Hepatocyte (in vitro differentiated cells): ENCODE measurements at regions not wholly inside any gene's neighbourhood (a gene's known extent, or its start where the extent isn't known, plus 50 kb on each side); places are given as distances from the start of the nearest gene placed in this dataset.

Experiments used
- DNase-seq: peaks from one replicate; pipeline ENCODE4 v3.0.0-alpha.2; 2016; ENCODE audit warnings: low spot score
- H2AFZ ChIP-seq: fragments of 200-600 bp; sonication (generic); 2 replicates; pipeline ENCODE4 v1.6.0; 2016; ENCODE audit warnings: antibody characterized with exemption, mild to moderate bottlenecking
- H3K27ac ChIP-seq: fragments of 200-600 bp; sonication (generic); 2 replicates; pipeline ENCODE4 v1.5.1; 2016; ENCODE audit warnings: mild to moderate bottlenecking
- H3K27me3 ChIP-seq: fragments of 200-600 bp; sonication (generic); 2 replicates; pipeline ENCODE4 v1.6.1; 2016
- H3K36me3 ChIP-seq: fragments of 200-600 bp; sonication (generic); replicated peaks from 2 replicates; pipeline ENCODE4 v1.5.1; 2016; ENCODE audit warnings: low read depth; ENCODE audit not compliant: insufficient read depth
- H3K4me1 ChIP-seq: fragments of 200-600 bp; sonication (generic); 2 replicates; pipeline ENCODE4 v1.5.1; 2016; ENCODE audit warnings: mild to moderate bottlenecking, moderate library complexity; ENCODE audit not compliant: insufficient read depth
- H3K4me2 ChIP-seq: fragments of 200-600 bp; sonication (generic); 2 replicates; pipeline ENCODE4 v1.6.0; 2016
- H3K4me3 ChIP-seq: fragments of 200-600 bp; sonication (generic); 2 replicates; pipeline ENCODE4 v1.5.1; 2016; ENCODE audit warnings: mild to moderate bottlenecking
- H3K79me2 ChIP-seq: fragments of 200-600 bp; sonication (generic); 2 replicates; pipeline ENCODE4 v1.6.0; 2017; ENCODE audit warnings: mild to moderate bottlenecking
- H3K9me2 ChIP-seq: fragments of 200-600 bp; sonication (generic); replicated peaks from 2 replicates; pipeline ENCODE4 v1.6.0; 2017; ENCODE audit warnings: mild to moderate bottlenecking; ENCODE audit not compliant: insufficient read depth
- H3K9me3 ChIP-seq: fragments of 200-600 bp; sonication (generic); 2 replicates; pipeline ENCODE4 v1.5.1; 2016; ENCODE audit warnings: low read depth, mild to moderate bottlenecking
- H4K20me1 ChIP-seq: fragments of 200-600 bp; sonication (generic); 2 replicates; pipeline ENCODE4 v1.6.0; 2016; ENCODE audit warnings: mild to moderate bottlenecking; ENCODE audit not compliant: insufficient read depth, poor library complexity, severe bottlenecking
- CTCF ChIP-seq: fragments of 200-600 bp; sonication (generic); IDR thresholded peaks from 2 replicates; pipeline ENCODE4 v1.5.1; 2016; ENCODE audit warnings: antibody characterized with exemption, mild to moderate bottlenecking; ENCODE audit not compliant: poor library complexity
- EZH2 ChIP-seq: fragments of 200-600 bp; sonication (generic); IDR thresholded peaks from 2 replicates; pipeline ENCODE4 v1.6.1; 2016; ENCODE audit warnings: antibody characterized with exemption, mild to moderate bottlenecking, borderline replicate concordance
- EZH2phosphoT487 ChIP-seq: fragments of 200-600 bp; sonication (generic); IDR thresholded peaks from one replicate; pipeline ENCODE4 v1.6.1; 2018; ENCODE audit warnings: antibody characterized with exemption, mild to moderate bottlenecking, low read depth, moderate library complexity; ENCODE audit not compliant: unreplicated experiment, severe bottlenecking
- WGBS: methylation state at CpG from one replicate; pipeline ENCODE4 v1.1.6; 2016; ENCODE audit warnings: low lambda C conversion rate; ENCODE audit errors: missing lambda C conversion rate; 5-methylcytosine and 5-hydroxymethylcytosine counted together

GRCh38 chr3:127520993-127521392 is 69.5 kb downstream of the TPRA1 start:
- Histone ChIP-seq H3K4me3 (no peak overlapping the region), H3K79me2 (no peaks in the 10 kb centered on the region), H4K20me1 (no peaks in the 10 kb centered on the region), H3K4me1 (no peaks in the 10 kb centered on the region), H3K9me3 (no peaks in the 10 kb centered on the region), H3K9me2 (no peaks in the 10 kb centered on the region), H3K27ac (no peak overlapping the region), H3K36me3 (no peaks in the 10 kb centered on the region), H3K4me2 (no peak overlapping the region), H3K27me3 (no peaks in the 10 kb centered on the region), H2AFZ (no peak overlapping the region)
- DNase-seq: no peak
- TF ChIP-seq EZH2 (no peak), EZH2phosphoT487 (no peak), CTCF (no peak)
- WGBS: 77% methylated on average over 4 of the region's 4 CpGs

- no peaks in the 10 kb centered on the region for H3K4me1 ChIP-seq
- no peaks in the 10 kb centered on the region for H3K27me3 ChIP-seq
- H3K36me3 ChIP-seq: no peaks in the 10 kb centered on the region
- TF ChIP-seq CTCF: no peak
- TF ChIP-seq EZH2phosphoT487: no peak
- no peak for TF ChIP-seq EZH2
- no peaks in the 10 kb centered on the region for H4K20me1 ChIP-seq
- H3K9me3 ChIP-seq: no peaks in the 10 kb centered on the region
- H3K4me2 ChIP-seq: no peak overlapping the region
- 79% methylated on average over 4 of the region's 4 CpGs for WGBS
- H3K27ac ChIP-seq: no peak overlapping the region
- no peak overlapping the region for H3K4me3 ChIP-seq
- no peaks in the 10 kb centered on the region for H3K9me2 ChIP-seq
- no peak for DNase-seq
- H2AFZ ChIP-seq: no peak overlapping the region
- H3K79me2 ChIP-seq: no peaks in the 10 kb centered on the region
Measured at GRCh38 chr3:127518456-127519081, 72.0 kb downstream of the TPRA1 start.

GRCh38 chr3:127512256-127512655 is 78.3 kb downstream of the TPRA1 start:
- Histone ChIP-seq H3K4me2 (no peak overlapping the region), H4K20me1 (no peaks in the 10 kb centered on the region), H3K36me3 (no peaks in the 10 kb centered on the region), H3K4me1 (no peaks in the 10 kb centered on the region), H3K9me3 (no peaks in the 10 kb centered on the region), H3K27ac (no peak overlapping the region), H3K4me3 (no peak overlapping the region), H3K27me3 (peaks cover 16% of the 10 kb centered on the region), H3K79me2 (no peaks in the 10 kb centered on the region), H2AFZ (no peak overlapping the region), H3K9me2 (no peaks in the 10 kb centered on the region)
- WGBS: 70% methylated on average over 3 of the region's 3 CpGs
- DNase-seq: no peak
- TF ChIP-seq CTCF (no peak), EZH2phosphoT487 (no peak), EZH2 (no peak)

GRCh38 chr3:127501177-127501576 is 89.4 kb downstream of the TPRA1 start:
- Histone ChIP-seq H3K4me1 (no peaks in the 10 kb centered on the region), H3K9me2 (no peaks in the 10 kb centered on the region), H3K36me3 (no peaks in the 10 kb centered on the region), H4K20me1 (no peaks in the 10 kb centered on the region), H3K27me3 (peaks cover 7% of the 10 kb centered on the region), H3K9me3 (peaks cover 5% of the 10 kb centered on the region), H3K27ac (no peak overlapping the region), H3K4me3 (no peak overlapping the region), H3K4me2 (no peak overlapping the region), H3K79me2 (no peaks in the 10 kb centered on the region), H2AFZ (no peak overlapping the region)
- TF ChIP-seq EZH2phosphoT487: no peak
- no peak for TF ChIP-seq EZH2
- TF ChIP-seq CTCF: no peak
- 94% methylated on average over 1 of the region's 1 CpG for WGBS
- DNase-seq: no peak
